BJ (cell line): ENCODE measurements at regions not wholly inside any gene's neighbourhood (a gene's known extent, or its start where the extent isn't known, plus 50 kb on each side); places are given as distances from the start of the nearest gene placed in this dataset.

Experiments
- CTCF ChIA-PET: fragments of 350-600 bp; formaldehyde crosslinking; extraction: SDS; loops from one replicate; lab custom pipeline; 2021; ENCODE audit warnings: antibody characterized with exemption, inconsistent platforms; lab: Yijun Ruan, JAX
- POLR2A ChIA-PET: fragments of 300-600 bp; sonication (Branson Sonifier 250); formaldehyde crosslinking; extraction: SDS; loops from one replicate; lab custom pipeline; 2021; ENCODE audit warnings: antibody characterized with exemption; lab: Charles Lee
- DNase-seq: peaks from one replicate; pipeline ENCODE4 v3.0.0-alpha.2; 2011; ENCODE audit warnings: low read depth
- H3K27me3 ChIP-seq: 2 replicates; pipeline ENCODE4 v1.6.0; 2011; ENCODE audit warnings: low read length; ENCODE audit not compliant: control insufficient read depth, insufficient read depth
- H3K36me3 ChIP-seq: 2 replicates; pipeline ENCODE4 v1.5.1; 2011; ENCODE audit warnings: low read length; ENCODE audit not compliant: control insufficient read depth, insufficient read depth
- H3K4me3 ChIP-seq: 2 replicates; pipeline ENCODE4 v1.5.1; 2011; ENCODE audit warnings: low read depth, mild to moderate bottlenecking, control low read depth, low read length
- CTCF ChIP-seq: IDR thresholded peaks from 2 replicates; pipeline ENCODE4 v1.5.1; 2011; ENCODE audit warnings: low read depth, mild to moderate bottlenecking, control low read depth, inconsistent platforms, low read length, moderate library complexity; ENCODE audit not compliant: insufficient read depth

GRCh38 chr6:91834813-91835212 is 1247.9 kb upstream of the MAP3K7 start:
- ChIA-PET CTCF (no interaction called here), POLR2A (no interaction called here)
- no peak for DNase-seq
- Histone ChIP-seq H3K27me3 (no peaks in the 10 kb centered on the region), H3K4me3 (no peak overlapping the region), H3K36me3 (no peaks in the 10 kb centered on the region)
- no peak for TF ChIP-seq CTCF

- H3K4me3 ChIP-seq, result no peak overlapping the region
- DNase-seq, result no peak
- no peak for TF ChIP-seq CTCF
- CTCF ChIA-PET, result no interaction called here
- H3K36me3 ChIP-seq, result no peaks in the 10 kb centered on the region
- no peaks in the 10 kb centered on the region for H3K27me3 ChIP-seq
- POLR2A ChIA-PET, result no interaction called here
These were observed 1240.3 kb upstream of the MAP3K7 start for GRCh38 chr6:91827151-91827550.

GRCh38 chr6:91826128-91826527 is 1239.3 kb upstream of the MAP3K7 start:
- Histone ChIP-seq H3K4me3 (no peak overlapping the region), H3K36me3 (no peaks in the 10 kb centered on the region), H3K27me3 (no peaks in the 10 kb centered on the region)
- TF ChIP-seq CTCF, result no peak
- CTCF ChIA-PET, result interaction anchor here (0.6 kb wide), 1 partner anchor 41 kb away, joined by 3 read pairs; no protein-coding TSS in a partner anchor
- no peak for DNase-seq
- POLR2A ChIA-PET, result no interaction called here

- no peak for TF ChIP-seq CTCF
- ChIA-PET CTCF (no interaction called here), POLR2A (no interaction called here)
- Histone ChIP-seq H3K27me3 (no peaks in the 10 kb centered on the region), H3K36me3 (no peaks in the 10 kb centered on the region), H3K4me3 (no peak overlapping the region)
- DNase-seq, result no peak
These were observed 1237.5 kb upstream of the MAP3K7 start for GRCh38 chr6:91824331-91824730.

GRCh38 chr6:91822581-91822980 is 1235.7 kb upstream of the MAP3K7 start:
- ChIA-PET CTCF (interaction anchor here (0.6 kb wide), 1 partner anchor 763 kb away, joined by 4 read pairs; no protein-coding TSS in a partner anchor), POLR2A (no interaction called here)
- Histone ChIP-seq H3K27me3 (no peaks in the 10 kb centered on the region), H3K4me3 (no peak overlapping the region), H3K36me3 (no peaks in the 10 kb centered on the region)
- no peak for TF ChIP-seq CTCF
- no peak for DNase-seq
